Astrocyte (in vitro differentiated cells and primary cell): ENCODE measurements at regions not wholly inside any gene's neighbourhood (a gene's known extent, or its start where the extent isn't known, plus 50 kb on each side); places are given as distances from the start of the nearest gene placed in this dataset.

ENCODE experiments used
- DNase-seq: peaks from one replicate; pipeline ENCODE4 v3.0.0-alpha.2; 2010; ENCODE audit warnings: low read depth
- FAIRE-seq: peaks from 2 replicates; lab custom pipeline; 2011; peaks lifted over from hg19 to GRCh38; lab: Jason Lieb, UNC
- H2AFZ ChIP-seq: 2 replicates; pipeline ENCODE4 v1.6.0; 2012; ENCODE audit warnings: low read depth, low read length, inconsistent platforms
- H3K27ac ChIP-seq: 2 replicates; pipeline ENCODE4 v1.5.1; 2011; ENCODE audit warnings: low read depth, low read length, inconsistent platforms
- H3K27me3 ChIP-seq: 2 replicates; pipeline ENCODE4 v1.6.0; 2011; ENCODE audit warnings: low read length, inconsistent platforms; ENCODE audit not compliant: insufficient read depth
- H3K36me3 ChIP-seq: 2 replicates; pipeline ENCODE4 v1.5.1; 2011; ENCODE audit warnings: low read length, inconsistent platforms; ENCODE audit not compliant: insufficient read depth
- H3K4me1 ChIP-seq: 2 replicates; pipeline ENCODE4 v1.5.1; 2011; ENCODE audit warnings: low read length, inconsistent platforms; ENCODE audit not compliant: insufficient read depth
- H3K4me2 ChIP-seq: 2 replicates; pipeline ENCODE4 v1.6.0; 2012; ENCODE audit warnings: low read length, inconsistent platforms
- H3K4me3 ChIP-seq: 2 replicates; pipeline ENCODE4 v1.5.1; 2011; ENCODE audit warnings: low read depth, mild to moderate bottlenecking, low read length, inconsistent platforms; ENCODE audit not compliant: insufficient read depth
- H3K79me2 ChIP-seq: 2 replicates; pipeline ENCODE4 v1.6.0; 2012; ENCODE audit warnings: mild to moderate bottlenecking, low read length, inconsistent platforms; ENCODE audit not compliant: insufficient read depth
- H3K9ac ChIP-seq: 2 replicates; pipeline ENCODE4 v1.6.0; 2012; ENCODE audit warnings: mild to moderate bottlenecking, low read length, inconsistent platforms
- H3K9me3 ChIP-seq: 2 replicates; pipeline ENCODE4 v1.5.1; 2012; ENCODE audit warnings: low read depth, mild to moderate bottlenecking, low read length, inconsistent platforms; ENCODE audit not compliant: insufficient read depth
- H4K20me1 ChIP-seq: 2 replicates; pipeline ENCODE4 v1.6.0; 2012; ENCODE audit warnings: low read length, inconsistent platforms; ENCODE audit not compliant: insufficient read depth
- H3K27ac Mint-ChIP-seq: one replicate; pipeline ENCODE4 v1.8.0; 2021; ENCODE audit warnings: mild to moderate bottlenecking, mixed read lengths; ENCODE audit not compliant: unreplicated experiment
- H3K27me3 Mint-ChIP-seq: one replicate; pipeline ENCODE4 v1.8.0; 2021; ENCODE audit warnings: low read depth, mixed read lengths; ENCODE audit not compliant: unreplicated experiment
- H3K36me3 Mint-ChIP-seq: one replicate; pipeline ENCODE4 v1.8.0; 2021; ENCODE audit warnings: low read depth, mixed read lengths; ENCODE audit not compliant: unreplicated experiment
- H3K4me1 Mint-ChIP-seq: one replicate; pipeline ENCODE4 v1.8.0; 2021; ENCODE audit warnings: low read depth, mixed read lengths; ENCODE audit not compliant: unreplicated experiment
- H3K4me3 Mint-ChIP-seq: one replicate; pipeline ENCODE4 v1.8.0; 2021; ENCODE audit warnings: mild to moderate bottlenecking, moderate library complexity, mixed read lengths; ENCODE audit not compliant: unreplicated experiment
- H3K9me3 Mint-ChIP-seq: one replicate; pipeline ENCODE4 v1.8.0; 2021; ENCODE audit warnings: mild to moderate bottlenecking, mixed read lengths; ENCODE audit not compliant: unreplicated experiment
- EZH2 ChIP-seq: IDR thresholded peaks from 2 replicates; pipeline ENCODE4 v1.6.1; 2012; ENCODE audit warnings: mild to moderate bottlenecking, low read length, inconsistent platforms; ENCODE audit not compliant: insufficient read depth
- TF ChIP-seq, protein P1 (sequence below): IDR thresholded peaks from 2 replicates; pipeline ENCODE4 v1.5.1; 2011; ENCODE audit warnings: low read depth, mild to moderate bottlenecking, inconsistent platforms, low read length, moderate library complexity; ENCODE audit not compliant: insufficient read depth

DNA sequence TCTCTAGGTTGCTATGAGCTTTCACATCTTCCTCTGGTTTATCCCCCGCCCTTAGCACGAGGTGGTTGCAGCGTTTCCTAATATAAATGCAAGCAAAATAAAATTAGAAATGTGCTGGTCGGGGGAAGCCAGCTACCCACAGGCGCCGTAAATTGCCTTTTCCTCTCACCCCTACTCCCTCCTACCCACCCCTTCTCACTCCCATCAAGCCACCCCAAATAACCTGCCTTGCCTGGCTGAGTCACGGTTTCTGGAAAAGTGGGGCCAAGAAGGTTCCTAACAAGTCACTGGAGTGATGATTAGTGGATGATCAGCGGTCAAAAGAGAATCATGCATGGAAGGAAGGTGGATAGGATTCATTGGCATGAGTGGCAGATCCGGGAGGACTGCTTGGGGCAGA is 120.9 kb upstream of the RBFOX1 start:
- no peak overlapping the region for H3K4me2 ChIP-seq
- no peak overlapping the region for H3K4me3 ChIP-seq
- no peaks in the 10 kb centered on the region for H3K36me3 ChIP-seq
- FAIRE-seq: no peak
- no peak overlapping the region for H2AFZ ChIP-seq
- H3K9me3 Mint-ChIP-seq: no peaks in the 10 kb centered on the region
- no peak for DNase-seq
- H3K27ac ChIP-seq: no peak overlapping the region
- H3K9me3 ChIP-seq: peaks cover 7% of the 10 kb centered on the region
- H3K4me3 Mint-ChIP-seq: no peak overlapping the region
- no peaks in the 10 kb centered on the region for H3K4me1 ChIP-seq
- H3K4me1 Mint-ChIP-seq: no peaks in the 10 kb centered on the region
- H3K27me3 Mint-ChIP-seq: peaks cover 2% of the 10 kb centered on the region
- no peaks in the 10 kb centered on the region for H3K79me2 ChIP-seq
- no peaks in the 10 kb centered on the region for H3K27me3 ChIP-seq
- H3K36me3 Mint-ChIP-seq: no peaks in the 10 kb centered on the region
- no peak overlapping the region for H3K27ac Mint-ChIP-seq
- H4K20me1 ChIP-seq: no peaks in the 10 kb centered on the region
- no peak overlapping the region for H3K9ac ChIP-seq
- no peak for TF ChIP-seq EZH2
- TF ChIP-seq, protein P1, sequence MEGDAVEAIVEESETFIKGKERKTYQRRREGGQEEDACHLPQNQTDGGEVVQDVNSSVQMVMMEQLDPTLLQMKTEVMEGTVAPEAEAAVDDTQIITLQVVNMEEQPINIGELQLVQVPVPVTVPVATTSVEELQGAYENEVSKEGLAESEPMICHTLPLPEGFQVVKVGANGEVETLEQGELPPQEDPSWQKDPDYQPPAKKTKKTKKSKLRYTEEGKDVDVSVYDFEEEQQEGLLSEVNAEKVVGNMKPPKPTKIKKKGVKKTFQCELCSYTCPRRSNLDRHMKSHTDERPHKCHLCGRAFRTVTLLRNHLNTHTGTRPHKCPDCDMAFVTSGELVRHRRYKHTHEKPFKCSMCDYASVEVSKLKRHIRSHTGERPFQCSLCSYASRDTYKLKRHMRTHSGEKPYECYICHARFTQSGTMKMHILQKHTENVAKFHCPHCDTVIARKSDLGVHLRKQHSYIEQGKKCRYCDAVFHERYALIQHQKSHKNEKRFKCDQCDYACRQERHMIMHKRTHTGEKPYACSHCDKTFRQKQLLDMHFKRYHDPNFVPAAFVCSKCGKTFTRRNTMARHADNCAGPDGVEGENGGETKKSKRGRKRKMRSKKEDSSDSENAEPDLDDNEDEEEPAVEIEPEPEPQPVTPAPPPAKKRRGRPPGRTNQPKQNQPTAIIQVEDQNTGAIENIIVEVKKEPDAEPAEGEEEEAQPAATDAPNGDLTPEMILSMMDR: no peak

DNA sequence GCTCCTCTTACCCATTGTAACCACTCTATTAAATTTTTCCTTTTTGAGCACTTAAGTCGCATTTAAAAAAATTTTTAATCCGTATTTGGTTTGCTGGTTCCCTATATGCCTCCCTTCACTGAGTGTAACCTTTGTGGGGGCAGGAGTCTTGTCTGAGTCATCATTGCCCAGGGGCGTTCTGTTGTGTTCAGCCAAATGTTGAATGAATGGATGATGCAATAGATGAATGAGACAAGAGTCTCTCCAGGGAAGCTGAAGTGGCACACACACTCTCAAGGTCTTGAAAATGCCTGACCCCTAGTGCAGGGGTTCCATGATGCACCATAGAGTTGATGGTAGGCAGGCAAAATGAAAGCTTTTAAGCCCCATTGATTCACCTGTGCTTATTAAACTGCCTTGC is 123.0 kb upstream of the RBFOX1 start:
- no peak overlapping the region for H2AFZ ChIP-seq
- H4K20me1 ChIP-seq: no peaks in the 10 kb centered on the region
- no peaks in the 10 kb centered on the region for H3K27me3 ChIP-seq
- H3K9ac ChIP-seq: no peak overlapping the region
- Mint-ChIP-seq H3K27ac (no peak overlapping the region), H3K4me3 (no peak overlapping the region), H3K4me1 (no peaks in the 10 kb centered on the region), H3K27me3 (peaks cover 3% of the 10 kb centered on the region), H3K9me3 (no peaks in the 10 kb centered on the region), H3K36me3 (no peaks in the 10 kb centered on the region)
- H3K4me2 ChIP-seq: no peak overlapping the region
- peaks cover 13% of the 10 kb centered on the region for H3K9me3 ChIP-seq
- no peak for DNase-seq
- H3K4me1 ChIP-seq: no peaks in the 10 kb centered on the region
- no peaks in the 10 kb centered on the region for H3K36me3 ChIP-seq
- no peak for FAIRE-seq
- H3K79me2 ChIP-seq: no peaks in the 10 kb centered on the region
- TF ChIP-seq, protein P1: no peak
- TF ChIP-seq EZH2: no peak
- no peak overlapping the region for H3K27ac ChIP-seq
- H3K4me3 ChIP-seq: no peak overlapping the region

DNA sequence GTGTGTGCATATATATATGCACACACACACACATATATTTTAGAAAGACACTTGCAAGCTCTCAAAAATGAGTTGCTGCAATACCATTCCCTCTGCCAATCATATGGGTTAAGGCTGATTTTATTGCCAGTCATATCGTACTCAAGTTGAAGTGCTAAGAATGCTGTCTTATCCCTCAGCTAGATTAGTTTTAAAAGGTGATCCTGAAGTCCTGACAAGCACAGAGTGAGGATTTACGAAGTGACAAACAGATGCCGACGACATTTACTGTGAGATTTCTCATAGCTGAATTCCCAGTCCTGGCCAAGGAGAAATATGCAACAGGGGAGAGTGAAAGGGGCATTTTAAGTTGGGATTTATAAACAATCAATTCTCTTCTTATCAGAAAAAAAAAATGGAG is 126.2 kb upstream of the RBFOX1 start:
- H2AFZ ChIP-seq: no peak overlapping the region
- Mint-ChIP-seq H3K4me1 (no peaks in the 10 kb centered on the region), H3K27me3 (peaks cover 3% of the 10 kb centered on the region), H3K36me3 (no peaks in the 10 kb centered on the region), H3K4me3 (no peak overlapping the region), H3K27ac (no peak overlapping the region), H3K9me3 (no peaks in the 10 kb centered on the region)
- H3K36me3 ChIP-seq: no peaks in the 10 kb centered on the region
- H3K79me2 ChIP-seq: no peaks in the 10 kb centered on the region
- H3K9ac ChIP-seq: no peak overlapping the region
- no peaks in the 10 kb centered on the region for H4K20me1 ChIP-seq
- no peak overlapping the region for H3K27ac ChIP-seq
- no peak overlapping the region for H3K4me2 ChIP-seq
- H3K4me1 ChIP-seq: no peaks in the 10 kb centered on the region
- no peak for TF ChIP-seq EZH2
- TF ChIP-seq, protein P1: no peak
- DNase-seq (no peak), FAIRE-seq (no peak)
- no peaks in the 10 kb centered on the region for H3K27me3 ChIP-seq
- no peak overlapping the region for H3K4me3 ChIP-seq
- H3K9me3 ChIP-seq: peaks cover 9% of the 10 kb centered on the region
